Left lobe of liver (tissue), 2 donors: ENCODE measurements at regions not wholly inside any gene's neighbourhood (a gene's known extent, or its start where the extent isn't known, plus 50 kb on each side); places are given as distances from the start of the nearest gene placed in this dataset.
A peak's percentile ranks its signal among the peaks of the same experiment; 100 is the strongest.
"Not testable (repeated sequence)": the region's sequence is repeated elsewhere in the genome, so short reads cannot be mapped to it uniquely, and the experiment has no call there.

Source experiments
- ATAC-seq: fragments of 200-7000 bp; cut with Tn5 transposase; one replicate; pipeline ENCODE4 v1.9.1; 2020; ENCODE audit warnings: mild to moderate bottlenecking, moderate library complexity
- DNase-seq: peaks from one replicate; pipeline ENCODE4 v3.0.0-alpha.2; 2020; ENCODE audit warnings: low spot score
- donor health status: DM: no; HTN: no; CAD: no; lungs with moderate emphysema.
- donor health status: DM: no; HTN: yes; CAD: no.

DNA sequence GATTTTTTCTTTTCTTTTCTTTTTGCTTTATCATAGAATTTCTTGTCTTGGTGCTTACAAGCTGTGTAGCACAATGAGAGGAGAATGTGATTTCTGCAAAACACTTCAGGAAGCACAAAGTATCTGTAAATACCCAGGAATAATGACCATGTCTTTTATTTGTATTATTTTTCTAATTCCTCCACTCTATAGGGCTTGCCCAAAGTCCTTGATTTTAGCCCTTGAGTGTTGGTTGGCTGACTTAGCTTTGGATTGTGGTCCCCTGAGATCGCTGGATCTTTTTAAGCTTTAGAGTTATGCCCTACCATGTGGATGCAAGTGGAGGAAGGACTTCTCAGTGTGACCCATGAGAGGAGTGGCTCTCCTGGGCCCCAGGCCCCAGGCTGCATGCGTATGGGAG is 52.2 kb downstream of the HOXC4 start:
- ATAC-seq, DNase-seq: not testable (repeated sequence)

DNA sequence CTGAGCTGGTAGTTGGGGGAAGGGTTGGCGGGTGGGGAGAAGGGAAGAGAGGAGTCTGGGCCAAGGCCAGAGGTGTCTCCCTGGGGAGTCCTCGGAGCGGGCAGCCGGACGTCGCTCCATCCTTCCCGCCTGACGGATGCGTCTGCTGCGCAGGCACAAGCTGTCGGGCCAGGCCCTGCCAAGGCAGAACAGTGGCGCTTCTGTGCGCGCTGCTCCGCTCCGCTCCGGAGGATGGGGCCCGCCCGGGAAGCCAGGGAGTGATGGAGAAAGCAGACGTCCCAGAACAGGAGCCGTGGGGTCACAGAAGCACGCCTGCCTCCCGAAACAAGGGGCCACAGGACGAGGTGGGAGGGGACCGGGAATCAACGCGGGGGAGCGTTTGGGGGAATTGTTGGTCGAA is 52.6 kb downstream of the HOXC4 start:
- not testable (repeated sequence) for ATAC-seq, DNase-seq

DNA sequence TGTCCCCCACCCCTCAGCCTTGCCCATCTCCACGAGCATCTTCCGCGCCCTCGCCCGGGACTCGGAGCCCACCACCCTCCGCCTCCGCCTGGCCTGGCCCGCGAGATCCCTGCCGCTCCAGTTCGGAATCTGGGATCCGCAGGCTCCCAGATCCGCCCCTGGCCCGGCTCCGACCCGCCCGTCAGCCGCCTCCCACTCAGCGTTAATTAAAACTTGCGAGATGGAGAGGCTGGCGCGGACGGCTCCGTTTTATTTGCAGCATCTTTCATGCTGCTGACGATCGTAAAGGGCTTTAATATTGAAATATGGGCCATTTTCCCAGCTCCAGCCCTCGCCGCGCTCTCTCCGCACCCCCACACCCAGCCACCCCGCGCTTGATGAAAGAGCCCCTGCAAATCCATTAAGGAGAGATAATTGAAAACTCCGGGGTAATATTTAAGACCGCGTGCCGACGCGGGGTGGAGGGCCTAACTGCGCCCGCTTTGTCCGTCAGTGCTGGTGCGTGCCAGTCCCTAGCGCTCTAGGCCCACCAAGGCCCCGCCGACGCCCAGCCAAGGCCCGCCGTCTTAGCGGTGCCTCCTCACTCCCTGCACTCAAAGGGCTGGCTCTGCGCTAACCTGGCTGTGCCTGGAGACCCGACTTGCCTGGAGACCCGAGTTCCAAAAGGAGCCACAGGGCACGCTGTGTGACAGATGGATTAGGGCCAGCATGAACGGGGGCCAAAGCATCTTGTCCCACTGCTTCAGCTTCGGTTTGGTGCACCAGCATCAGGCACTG is 53.4 kb downstream of the HOXC4 start:
- ATAC-seq, DNase-seq: not testable (repeated sequence)

DNA sequence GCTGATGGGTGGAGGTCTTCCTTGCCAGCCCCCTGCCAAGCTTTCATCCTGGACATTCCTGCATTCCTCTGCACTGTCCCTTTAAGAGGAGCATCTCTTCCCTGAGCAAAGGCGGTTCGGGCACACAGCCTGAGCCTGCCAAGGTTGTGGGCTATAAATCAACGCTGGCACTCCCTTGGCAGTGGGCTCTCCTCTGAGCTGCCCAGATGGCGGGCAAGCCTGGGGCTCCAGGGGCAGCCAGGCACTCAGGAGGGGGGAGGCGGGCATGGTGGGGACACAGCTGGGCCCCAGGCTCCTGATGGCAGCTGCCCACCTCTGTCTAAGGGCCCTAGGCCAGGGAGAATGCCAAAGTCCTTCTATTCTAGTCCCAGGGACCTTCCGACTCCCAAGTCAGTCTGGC is 58.7 kb downstream of the HOXC4 start:
- not testable (repeated sequence) for DNase-seq, ATAC-seq

DNA sequence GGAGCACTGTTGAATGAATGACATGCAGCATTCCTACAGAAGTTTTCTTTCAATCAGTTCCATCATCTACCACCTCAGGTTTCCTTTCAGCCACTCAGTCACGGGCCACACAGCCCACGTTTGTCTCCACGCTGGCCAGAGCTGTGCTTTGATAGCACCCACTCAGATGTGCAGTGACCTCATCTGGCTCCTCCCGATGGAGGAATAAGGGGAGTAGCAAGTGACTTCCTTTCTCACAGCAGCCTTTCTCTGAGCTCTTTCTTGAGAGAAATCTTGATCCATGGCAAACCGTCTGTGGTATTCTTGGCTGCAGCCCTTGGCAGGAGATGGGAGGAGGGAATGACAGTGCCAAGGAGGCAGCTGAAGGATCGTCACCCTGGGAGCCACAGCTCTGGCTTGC is 62.4 kb downstream of the HOXC4 start:
- not testable (repeated sequence) for ATAC-seq, DNase-seq

DNA sequence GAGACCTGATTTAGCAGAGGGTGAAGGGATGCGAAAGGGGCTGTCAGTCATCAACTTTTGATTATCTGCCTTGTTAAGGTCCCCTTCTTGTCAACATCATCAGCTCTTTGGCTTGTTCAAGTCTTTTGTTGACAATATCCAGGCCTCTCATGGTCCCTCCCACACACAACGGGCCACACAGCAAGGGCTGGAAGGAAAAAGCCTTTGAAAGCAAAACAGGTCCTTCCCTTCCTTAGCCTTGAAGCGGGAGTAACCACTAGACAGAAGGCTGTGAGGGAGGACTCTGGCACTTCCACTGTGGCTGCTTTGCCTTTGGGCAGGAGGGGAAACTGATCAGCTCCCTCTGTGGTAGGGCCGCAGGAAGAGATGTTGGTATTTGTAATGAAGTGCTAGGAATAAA is 63.8 kb downstream of the HOXC4 start:
- DNase-seq, ATAC-seq: not testable (repeated sequence)

DNA sequence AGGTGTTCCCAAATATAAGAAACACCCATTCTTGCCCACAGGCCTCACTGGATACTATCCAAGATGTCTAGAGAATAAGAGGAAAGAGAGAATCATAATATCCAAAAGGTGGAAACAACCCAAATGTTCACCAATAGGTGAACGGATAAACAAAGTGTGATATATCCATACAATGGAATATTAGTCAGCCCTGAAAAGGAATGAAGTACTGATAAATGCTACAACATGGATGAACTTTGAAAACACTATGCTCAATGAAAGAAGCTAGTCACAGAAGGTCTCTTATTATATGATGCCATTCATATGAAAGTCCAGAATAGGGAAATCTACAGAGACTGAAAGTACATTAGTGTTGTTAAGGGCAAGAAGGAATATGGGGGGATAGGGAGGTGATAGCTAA is 65.4 kb downstream of the HOXC4 start:
- not testable (repeated sequence) for ATAC-seq, DNase-seq

DNA sequence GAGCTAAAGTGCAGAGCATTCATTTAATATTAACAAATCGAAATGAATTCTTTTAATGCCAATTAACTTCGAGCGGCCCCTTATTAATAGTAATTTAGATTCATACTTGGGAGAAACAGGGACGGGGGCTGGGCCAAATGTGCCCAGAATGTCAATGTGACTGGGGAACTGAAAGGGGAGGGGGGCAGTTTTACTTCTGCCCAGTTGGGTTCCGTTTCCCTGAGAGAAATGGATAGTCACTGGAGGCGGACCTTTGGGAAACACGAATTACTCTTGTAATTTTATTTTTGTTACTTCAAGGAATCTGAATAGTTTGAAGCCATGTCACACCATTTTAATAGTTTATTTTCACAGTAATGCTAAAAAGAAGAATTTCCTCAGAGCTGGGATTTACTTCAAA is 64.8 kb downstream of the SMUG1 start:
- not testable (repeated sequence) for ATAC-seq, DNase-seq

DNA sequence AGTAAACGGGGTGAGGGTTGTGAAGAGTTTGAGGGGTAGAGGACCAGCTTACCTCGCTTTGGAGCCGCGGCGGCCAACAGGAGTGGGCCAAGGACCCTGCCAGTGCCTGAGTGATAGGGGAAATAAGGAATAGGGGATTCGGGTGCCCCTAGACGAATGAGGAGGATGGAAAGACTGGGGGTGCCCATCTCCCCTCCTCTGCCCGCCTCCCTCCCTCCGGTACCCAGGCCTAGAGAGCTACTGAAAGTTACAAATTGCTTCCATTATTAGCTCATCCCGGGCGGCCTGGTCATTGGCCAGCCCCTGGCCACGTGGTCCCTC is 63.1 kb downstream of the SMUG1 start:
- ATAC-seq, DNase-seq: not testable (repeated sequence)

DNA sequence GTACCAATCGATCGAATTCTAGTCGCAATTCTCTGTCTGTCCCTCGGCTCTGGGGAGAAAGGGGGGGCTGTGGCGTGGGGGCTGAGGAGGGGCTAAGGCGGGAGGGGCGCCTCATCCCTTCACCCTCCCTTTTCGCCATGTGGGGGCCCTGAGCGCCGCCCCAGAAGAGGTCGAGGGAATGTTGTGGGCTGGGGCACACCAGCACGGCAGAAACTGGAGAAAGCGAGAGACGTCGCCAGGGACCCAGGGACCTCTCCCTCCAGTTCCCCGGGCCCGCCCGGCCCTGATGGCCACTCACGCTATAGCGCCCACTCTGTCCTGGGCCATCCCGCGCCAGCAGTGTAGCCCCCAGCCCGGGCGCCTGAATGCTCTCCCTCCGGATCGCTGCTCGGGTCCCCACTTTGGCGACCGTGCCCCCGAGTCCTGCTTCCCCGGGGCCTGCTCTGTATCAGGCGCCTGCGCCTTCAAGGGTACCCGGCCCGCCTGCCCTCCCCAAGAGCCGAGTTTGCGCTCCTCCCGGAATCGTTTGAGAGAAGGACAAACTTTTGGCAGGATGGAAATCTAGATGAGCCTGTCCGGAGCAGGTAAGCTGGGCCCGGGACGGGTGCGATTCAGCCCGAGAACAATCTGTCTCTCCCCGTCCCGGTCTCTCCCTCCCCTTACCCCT is 62.6 kb downstream of the SMUG1 start:
- DNase-seq, result no peak
- ATAC-seq, result peak; percentile 68

DNA sequence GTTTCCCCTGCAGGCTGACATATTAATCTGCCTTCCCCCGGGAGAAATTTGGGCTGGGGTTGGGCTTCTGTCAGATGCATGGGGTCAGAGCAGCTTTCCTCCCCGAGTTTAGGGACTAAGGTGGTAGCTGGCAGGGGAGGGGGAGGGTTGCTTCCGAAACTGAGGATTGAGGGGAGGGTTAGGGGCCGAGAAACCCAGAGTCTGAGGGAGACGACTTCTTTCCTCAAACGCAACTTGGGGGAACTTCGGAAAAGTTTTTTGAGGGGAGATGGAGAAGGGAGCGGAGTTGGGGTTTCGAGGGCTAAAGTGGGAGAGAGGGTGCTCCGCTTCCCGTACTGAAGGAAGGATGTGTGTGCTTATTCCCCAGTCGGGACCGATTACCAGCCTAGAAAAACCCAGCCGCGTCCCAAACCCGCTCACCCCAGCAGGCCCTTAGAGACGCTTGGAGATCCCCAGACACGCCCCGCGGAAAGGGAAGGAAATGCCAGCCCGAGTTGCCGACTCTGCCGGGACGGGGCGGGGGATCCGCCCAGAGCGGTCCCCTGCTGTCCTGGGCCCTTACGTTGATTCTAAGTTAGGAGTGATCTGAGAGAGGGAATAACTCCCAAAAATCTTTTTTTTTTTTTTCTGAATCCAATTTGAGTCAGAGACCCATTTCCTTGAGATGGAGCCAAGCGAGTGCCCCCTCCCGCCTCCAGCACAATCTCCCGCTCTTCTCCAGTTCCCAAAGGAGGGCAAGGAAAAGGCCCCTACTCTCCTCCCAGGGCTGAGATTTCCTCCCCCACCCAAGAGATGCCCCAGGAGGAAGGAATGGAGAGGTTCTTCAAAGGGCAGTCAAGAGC is 61.9 kb downstream of the SMUG1 start:
- ATAC-seq (peak; percentile 63), DNase-seq (peak; percentile 50)

DNA sequence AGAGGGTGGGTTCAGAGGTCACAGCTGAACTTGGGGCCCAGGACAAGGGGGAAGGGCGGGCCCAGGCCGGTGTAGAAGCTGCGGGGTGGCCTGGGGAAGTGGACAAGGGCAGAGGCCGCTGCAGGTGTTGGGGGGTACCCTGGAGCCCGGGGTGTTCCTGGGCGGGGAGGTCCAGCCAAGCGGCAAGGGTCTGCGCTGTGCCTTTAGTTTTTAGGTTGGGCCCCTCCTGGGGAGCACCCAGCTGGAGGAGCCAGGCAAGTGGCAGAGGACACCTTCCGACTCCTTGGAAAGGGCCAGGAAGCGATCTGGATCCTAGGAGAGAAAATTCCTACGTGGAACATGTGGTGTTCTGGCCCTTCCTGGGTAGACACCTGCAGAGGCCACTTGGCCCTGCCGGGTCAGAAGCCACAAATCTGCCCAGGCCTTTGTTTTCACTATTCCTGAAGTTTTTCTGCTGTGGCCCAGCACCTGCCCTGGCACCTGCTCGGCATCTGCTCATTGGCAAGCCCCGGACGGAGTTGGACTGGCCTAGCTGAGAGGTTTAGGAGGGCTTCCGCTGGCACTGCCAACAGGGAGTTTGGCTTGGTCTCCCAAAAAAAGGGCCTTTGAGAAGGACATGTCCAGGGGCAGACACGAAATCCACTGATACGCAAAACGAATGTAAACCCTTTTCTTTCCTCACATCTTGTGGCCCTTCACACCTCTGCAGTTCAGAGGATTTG is 61.1 kb downstream of the SMUG1 start:
- DNase-seq (no peak), ATAC-seq (no peak)

DNA sequence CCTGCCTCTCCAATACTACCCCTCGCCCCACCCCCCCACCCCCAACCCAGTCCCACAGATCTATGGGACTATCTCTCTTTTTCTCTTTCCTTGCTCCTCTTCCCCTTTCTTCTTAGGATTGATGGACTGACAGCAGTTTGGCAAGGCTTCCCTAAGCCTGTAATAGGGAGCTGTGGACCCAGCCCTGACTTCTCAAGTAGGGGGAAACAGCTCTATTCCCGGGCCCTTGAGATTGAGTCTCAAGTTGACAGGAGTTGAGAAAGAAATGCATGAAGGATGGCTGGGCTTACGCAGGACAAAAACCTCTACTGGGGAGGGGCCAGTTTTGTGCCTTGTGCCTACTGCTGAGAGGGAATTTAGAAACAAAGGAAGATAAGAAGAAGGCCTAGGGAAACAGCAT is 60.4 kb downstream of the SMUG1 start:
- ATAC-seq, result no peak
- DNase-seq, result no peak

DNA sequence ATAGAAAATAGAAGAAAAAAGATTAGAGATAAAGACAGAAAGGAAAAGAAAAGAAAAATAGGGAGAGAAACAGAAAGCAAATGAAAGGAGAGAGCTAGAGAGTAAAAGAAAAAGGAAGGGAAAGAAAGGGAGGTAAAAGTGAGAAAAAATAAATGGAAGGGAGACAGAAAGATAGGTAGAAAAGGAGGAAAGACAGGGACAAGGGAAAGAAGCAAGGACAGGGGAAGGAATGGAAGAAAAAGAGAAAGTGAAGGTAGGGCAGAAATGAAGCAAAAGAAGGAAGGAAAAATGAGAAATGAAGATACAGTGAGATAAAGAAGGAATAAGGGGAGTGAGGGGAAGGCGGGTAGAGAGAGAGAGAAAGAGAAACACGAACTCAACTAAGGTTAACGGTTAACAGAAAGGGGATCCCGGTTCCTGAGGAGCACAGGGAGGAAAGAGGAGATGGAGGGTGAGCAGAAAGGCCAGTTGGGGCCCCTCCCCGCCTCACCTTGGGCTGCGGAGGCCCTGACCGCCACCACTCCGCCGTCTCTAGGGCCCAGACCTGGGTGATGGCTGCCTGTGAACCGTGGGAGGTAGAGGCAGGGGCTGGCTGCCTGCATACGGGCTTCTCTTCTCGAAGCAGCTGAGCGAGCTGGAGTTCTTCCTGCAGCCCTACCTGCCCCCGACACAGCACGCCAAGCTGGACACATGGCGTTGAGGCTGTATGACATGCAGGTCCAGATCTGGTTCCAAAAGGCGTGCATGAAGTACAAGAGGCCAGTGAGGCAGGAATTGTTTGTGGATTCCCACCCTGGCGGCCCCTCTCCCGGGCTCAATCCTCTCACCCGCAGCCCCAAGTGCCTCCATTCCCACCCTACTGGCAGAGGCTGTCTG is 59.5 kb downstream of the SMUG1 start:
- no peak for DNase-seq
- ATAC-seq, result no peak
